Ovary (tissue), 3 donors: ENCODE measurements at regions not wholly inside any gene's neighbourhood (a gene's known extent, or its start where the extent isn't known, plus 50 kb on each side); places are given as distances from the start of the nearest gene placed in this dataset.

Experiments
- EP300 ChIP-seq: sonication (generic); formaldehyde crosslinking; IDR thresholded peaks from one replicate; pipeline ENCODE4 v1.6.1; 2017; ENCODE audit warnings: antibody characterized with exemption
- POLR2A ChIP-seq: fragments of 450-650 bp; IDR thresholded peaks from one replicate; pipeline ENCODE4 v1.6.1; 2017; ENCODE audit warnings: antibody characterized with exemption, mild to moderate bottlenecking, moderate library complexity
- TF ChIP-seq, protein P1 (sequence below), 3 donors: fragments of 450-650 bp in 2 of 3; fragments of 200-600 bp in 1 of 3; IDR thresholded peaks; one replicate each; pipeline versions ENCODE4 v1.5.1 to v1.8.0; 2016 to 2022; ENCODE audit warnings: antibody characterized with exemption in 3 of 3, mild to moderate bottlenecking in 1 of 3
- donor health status: DM: no; HTN: no; CAD: no.

DNA sequence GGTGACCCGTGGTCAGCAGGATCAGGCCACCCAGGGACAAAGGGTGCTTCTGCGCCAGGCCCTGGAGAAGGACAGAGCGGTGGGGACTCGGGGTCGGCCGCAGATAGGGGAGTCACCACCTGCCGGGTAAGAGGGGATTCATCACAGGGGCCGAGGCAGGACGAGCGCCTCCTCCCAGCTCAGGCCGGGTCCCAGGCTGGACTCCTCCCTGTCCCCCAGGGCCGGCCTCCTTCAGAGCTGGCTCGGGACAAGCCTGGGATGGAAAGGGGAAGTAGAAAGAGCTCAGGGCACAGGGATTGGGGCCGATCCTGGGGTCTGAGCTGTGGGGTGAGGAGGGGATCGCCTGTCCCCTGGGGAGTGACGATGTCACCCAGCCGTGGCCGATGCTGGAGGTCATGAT is 139.4 kb downstream of the GPCPD1 start:
- TF ChIP-seq EP300 (no peak), POLR2A (no peak)
- TF ChIP-seq, protein P1, sequence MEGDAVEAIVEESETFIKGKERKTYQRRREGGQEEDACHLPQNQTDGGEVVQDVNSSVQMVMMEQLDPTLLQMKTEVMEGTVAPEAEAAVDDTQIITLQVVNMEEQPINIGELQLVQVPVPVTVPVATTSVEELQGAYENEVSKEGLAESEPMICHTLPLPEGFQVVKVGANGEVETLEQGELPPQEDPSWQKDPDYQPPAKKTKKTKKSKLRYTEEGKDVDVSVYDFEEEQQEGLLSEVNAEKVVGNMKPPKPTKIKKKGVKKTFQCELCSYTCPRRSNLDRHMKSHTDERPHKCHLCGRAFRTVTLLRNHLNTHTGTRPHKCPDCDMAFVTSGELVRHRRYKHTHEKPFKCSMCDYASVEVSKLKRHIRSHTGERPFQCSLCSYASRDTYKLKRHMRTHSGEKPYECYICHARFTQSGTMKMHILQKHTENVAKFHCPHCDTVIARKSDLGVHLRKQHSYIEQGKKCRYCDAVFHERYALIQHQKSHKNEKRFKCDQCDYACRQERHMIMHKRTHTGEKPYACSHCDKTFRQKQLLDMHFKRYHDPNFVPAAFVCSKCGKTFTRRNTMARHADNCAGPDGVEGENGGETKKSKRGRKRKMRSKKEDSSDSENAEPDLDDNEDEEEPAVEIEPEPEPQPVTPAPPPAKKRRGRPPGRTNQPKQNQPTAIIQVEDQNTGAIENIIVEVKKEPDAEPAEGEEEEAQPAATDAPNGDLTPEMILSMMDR (IDR thresholded peaks at IDR 0.05): no peak
